ENCODE measurements at regions not wholly inside any gene's neighbourhood (a gene's known extent, or its start where the extent isn't known, plus 50 kb on each side); places are given as distances from the start of the nearest gene placed in this dataset.
"Not testable (repeated sequence)": the region's sequence is repeated elsewhere in the genome, so short reads cannot be mapped to it uniquely, and the experiment has no call there.

GRCh38 chr18:66440433-66440832 lies 163.5 kb downstream of the CDH19 start:
- no peak for DNase-seq

DNA sequence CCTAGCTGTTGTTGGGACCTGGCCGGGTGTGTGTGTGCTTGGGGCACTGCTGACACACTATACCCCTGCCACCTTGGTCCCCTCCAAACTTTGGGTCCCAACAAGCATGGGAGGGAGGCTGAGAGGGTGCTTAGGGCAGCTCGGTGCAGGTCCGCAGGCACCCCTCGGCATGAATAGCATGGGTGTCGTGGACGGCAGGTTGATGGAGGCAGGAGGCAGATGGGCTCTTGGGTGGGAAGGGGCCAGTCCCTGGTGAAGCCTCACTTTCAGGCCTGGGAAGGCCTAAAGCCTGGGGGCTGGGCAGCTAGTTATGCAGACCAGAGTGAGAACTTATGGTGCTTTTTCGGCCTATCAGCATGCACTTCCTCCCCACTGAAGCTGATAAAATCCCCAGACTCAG lies 164.2 kb downstream of the CDH19 start:
- no peak for DNase-seq

DNA sequence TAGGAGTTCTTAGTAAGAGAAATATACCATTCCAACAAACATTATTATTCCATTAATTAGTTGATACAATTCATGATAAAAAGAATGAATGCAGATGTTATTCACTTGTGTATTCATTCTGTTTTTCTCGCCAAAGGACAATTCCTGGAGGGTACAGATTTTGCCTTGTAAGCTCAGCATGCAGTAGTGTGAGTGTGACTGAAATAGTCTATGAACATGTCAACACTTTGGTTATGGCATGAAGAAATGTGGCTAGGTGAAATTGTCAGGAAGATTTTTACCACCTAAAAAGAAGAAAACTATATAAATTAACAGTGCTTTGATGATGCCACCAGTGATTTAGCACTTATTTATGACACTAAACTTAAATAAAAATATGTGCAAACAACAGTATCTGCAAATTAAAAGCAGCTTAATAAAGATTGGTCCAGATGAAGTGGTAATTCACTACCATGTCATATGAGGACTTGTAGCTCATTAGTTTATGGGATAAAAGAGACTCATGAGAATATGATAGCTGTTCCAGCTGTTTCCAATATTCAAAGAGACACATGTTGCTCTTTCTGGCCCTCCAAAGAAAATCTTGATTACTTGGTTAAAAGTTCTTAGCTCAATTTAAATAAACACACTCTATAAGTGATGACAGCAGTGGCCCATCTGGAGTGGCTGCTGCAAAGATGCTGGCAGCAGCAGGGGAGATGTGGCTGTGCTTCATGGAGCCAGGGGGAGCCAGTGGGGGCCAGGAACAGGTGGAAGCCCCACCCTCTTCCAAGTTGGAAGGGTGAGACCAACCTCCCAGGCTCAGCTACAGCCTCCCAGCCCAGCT lies 165.0 kb downstream of the CDH19 start:
- peak; percentile 70 for DNase-seq

DNA sequence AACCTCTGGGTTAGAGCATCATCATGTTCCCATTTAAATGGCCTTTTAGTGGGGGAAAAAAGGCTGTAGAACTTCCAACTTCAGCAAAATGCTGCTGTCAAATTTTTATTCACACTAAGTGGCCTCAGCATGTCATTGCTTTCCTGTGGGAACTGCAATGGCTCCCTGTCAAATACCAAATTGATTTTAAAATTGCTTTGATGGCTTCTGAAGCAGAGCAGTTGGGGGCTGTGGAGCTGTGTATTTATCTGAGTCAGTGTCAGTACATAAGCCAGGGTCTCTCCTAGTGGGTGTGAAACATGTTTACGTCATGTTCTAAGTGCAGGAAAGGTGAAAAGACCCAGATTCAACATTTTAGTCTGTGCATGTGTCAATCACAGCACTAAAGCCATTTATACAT lies 171.3 kb downstream of the CDH19 start:
- no peak for DNase-seq

GRCh38 chr18:66428795-66429194 lies 175.1 kb downstream of the CDH19 start:
- DNase-seq = no peak

DNA sequence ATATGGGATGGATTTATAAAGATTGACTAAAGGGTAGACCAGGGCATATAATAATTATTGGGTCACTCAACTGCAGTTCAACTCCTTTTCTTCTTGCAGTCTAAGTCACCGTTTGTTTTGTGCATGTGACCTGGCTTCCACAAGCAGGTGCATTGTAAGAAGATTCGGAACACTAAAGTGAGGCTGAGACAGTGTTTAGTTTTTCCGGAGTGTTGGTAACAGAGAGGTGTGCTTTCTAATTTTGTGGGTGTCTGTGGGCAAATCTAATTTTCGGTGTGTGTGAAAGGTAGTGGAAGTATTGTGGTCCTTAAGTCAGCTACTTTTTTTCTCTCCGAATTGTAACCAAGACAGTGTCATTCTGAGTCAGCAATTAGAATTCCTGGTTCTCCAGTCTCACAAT lies 184.5 kb downstream of the CDH19 start:
- no peak for DNase-seq

DNA sequence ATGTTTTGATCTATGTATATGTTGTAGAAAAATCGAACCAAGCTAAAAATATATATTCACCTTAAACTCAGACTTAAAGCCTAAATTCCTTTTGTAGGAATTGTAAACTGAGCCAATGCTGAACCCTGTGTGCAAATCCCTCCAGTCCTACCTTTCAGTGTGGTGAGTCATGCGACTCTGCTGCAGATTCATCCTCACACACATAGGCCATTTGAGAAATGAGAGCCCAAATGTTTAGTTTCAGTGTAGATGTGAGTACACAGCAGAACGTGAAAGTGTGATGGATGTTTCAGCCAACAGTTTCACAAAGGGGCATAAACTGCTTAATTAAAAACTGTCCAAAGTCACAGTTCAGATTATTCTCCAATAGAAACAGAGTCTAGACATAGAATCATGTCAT lies 193.2 kb downstream of the CDH19 start:
- no peak for DNase-seq

GRCh38 chr18:66395671-66396218 lies 208.1 kb downstream of the CDH19 start:
- no peak for DNase-seq

DNA sequence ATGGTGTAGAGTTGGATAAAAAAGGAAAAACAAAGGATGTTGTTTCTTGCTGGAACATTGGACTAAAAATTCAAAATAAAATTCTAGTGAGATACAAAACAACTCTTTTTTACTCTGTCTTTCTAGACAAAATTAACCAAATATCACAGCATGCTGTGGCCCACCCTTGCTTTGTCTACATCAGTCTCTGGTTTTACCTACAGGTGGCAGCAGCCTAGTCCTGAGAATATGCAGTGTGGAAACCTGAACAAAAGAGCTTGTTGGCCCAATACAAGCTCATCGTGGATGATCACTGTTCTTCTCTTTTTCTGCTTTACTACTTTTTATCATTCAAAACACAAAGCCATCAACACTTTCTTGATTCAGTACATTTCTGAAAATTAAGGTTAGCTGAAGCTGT lies 210.4 kb downstream of the CDH19 start:
- no peak for DNase-seq

DNA sequence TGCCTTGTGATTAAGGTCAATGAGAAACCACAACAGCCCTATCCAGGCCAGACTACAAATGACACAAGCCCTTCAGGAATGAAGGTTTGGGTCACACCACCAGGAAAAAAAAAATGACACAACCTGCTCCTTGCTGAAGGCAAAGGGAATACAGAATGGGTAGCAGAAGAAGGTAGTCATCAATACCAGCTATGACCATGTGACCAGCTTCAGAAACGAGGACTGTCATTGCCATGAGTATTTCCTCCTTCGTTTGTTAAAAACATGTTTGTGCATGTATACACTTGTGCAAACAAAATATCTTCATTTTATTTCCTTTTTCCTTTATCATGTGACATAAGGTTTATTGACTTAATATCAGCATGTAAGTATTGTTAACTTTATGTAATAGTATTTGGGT lies 226.6 kb downstream of the CDH19 start:
- no peak for DNase-seq

GRCh38 chr18:66375391-66375790 lies 228.5 kb downstream of the CDH19 start:
- DNase-seq = not testable (repeated sequence)

GRCh38 chr18:66346833-66347588 lies 256.9 kb downstream of the CDH19 start:
- no peak for DNase-seq

DNA sequence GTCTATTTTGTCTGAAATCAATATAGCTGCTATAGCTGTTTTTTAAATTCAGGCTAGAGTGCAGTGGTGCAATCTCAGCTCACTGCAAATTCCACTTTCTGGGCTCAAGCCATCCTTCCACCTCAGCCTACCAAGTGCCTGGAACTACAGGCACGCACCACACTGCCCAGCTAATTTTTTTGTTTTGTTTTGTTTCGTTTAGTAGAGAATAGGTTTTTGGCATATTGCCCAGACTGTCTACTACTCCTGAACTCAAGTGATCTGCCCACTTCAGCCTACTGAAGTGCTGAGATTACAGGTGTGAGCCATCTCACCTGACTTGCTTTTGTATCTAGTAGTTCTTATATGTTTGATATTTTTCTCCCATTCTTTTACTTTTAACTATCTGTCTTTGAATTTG lies 259.7 kb downstream of the CDH19 start:
- DNase-seq = no peak

DNA sequence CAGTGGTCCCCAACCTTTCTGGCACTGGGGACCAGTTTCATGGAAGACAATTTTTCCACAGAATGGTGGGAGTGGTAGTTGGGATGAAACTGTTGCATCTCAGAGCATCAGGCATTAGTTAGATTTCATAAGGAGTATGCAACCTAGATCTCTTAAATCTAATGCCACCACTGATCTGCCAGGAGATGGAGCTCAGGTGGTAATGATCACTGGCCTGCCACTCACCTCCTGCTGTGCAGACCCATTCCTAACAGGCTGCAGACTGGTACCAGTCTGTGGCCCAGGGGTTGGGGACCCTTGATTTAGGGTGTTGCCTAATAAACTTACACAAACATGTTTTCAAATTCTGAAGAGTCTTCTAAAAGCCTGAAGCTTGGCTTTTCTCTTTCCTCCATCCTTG lies 261.3 kb downstream of the CDH19 start:
- DNase-seq = no peak

DNA sequence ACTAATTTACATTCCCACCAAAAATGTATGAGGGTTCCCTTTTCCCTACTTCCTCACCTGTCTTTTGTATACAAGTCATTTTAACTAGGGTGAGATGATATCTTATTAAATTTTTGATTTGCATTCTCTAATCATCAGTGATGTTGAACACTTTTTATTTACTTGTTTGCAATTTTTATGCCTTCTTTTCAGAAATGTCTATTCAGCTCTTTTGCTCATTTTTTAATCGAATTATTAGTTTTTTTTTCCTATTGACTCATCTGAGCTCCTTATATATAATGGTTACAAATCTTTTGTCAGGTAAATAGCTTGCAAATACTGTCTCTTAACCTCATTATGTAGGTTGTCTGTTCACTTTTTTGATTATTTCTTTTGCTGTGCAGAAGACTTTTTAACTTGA lies 269.4 kb downstream of the CDH19 start:
- no peak for DNase-seq

DNA sequence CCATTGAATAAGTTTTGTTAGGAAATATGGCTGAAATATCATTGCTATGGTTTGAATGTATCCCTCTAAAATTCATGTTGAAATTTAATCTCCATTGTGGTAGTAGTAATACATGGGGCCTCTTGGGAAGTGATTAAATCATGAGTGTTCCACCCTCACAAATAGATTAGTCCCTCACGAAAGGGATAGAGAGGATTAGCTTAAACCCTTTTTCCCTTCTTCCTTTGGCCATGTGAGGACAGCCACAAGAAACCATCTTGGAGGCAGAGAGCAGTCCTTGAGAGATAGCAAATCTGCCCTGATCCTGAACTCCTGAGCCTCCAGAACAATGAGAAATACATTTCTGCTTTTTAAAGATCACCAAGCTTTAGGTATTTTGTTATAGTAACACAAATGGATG lies 274.2 kb downstream of the CDH19 start:
- DNase-seq = no peak

- DNase-seq = no peak
Observed at GRCh38 chr18:66328296-66328878, 275.5 kb downstream of the CDH19 start.

GRCh38 chr18:66325251-66325650 lies 278.6 kb downstream of the CDH19 start:
- DNase-seq = no peak

DNA sequence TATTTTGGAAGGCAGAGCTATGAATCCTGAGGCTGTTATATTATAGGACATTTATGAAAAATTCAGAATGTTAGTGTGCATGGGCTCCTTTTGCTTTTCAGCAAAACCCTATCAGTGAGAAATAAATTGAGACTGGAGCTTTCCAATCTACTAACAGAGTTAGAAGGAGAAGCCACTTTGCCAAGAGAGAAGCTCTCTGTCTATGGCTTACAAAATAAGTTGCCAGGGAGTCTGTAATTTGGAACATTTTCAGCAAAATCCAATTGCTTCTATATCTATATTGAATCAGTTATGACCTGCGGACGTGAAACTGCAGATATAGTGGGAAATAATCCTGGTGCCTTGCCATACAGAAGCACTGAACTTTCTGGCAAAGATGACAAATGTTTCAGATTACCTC lies 279.3 kb downstream of the CDH19 start:
- no peak for DNase-seq

GRCh38 chr18:66317243-66318090 lies 286.4 kb downstream of the CDH19 start:
- DNase-seq = no peak

GRCh38 chr18:66316701-66317100 lies 287.2 kb downstream of the CDH19 start:
- no peak for DNase-seq

DNA sequence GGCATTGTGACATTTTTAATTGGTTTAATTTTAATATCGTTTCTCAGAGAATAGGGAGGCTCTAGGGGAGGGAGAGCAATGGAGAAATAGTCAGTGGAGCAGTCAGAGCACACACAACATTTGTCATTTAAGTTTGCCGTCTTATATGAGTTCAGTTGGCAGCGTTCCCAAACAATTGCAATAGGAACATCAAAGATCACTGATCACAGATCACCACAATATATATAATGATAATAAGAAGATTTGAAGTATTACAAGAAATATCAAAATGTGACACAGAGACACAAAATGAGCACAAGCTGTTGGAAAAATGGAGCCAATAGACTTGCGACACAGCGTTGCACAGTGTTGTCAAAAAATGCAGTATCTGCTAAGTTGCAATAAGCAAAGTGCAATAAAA lies 303.7 kb downstream of the CDH19 start:
- DNase-seq = no peak
